GM12878 (cell line): ENCODE measurements at regions not wholly inside any gene's neighbourhood (a gene's known extent, or its start where the extent isn't known, plus 50 kb on each side); places are given as distances from the start of the nearest gene placed in this dataset.

Source experiments
- POLR2AphosphoS5 ChIP-seq: IDR thresholded peaks from 2 replicates; pipeline ENCODE4 v1.6.1; 2011; ENCODE audit warnings: mild to moderate bottlenecking, low read length, inconsistent platforms
- RAD21 ChIP-seq: IDR thresholded peaks from 2 replicates; pipeline ENCODE4 v1.6.1; 2011; ENCODE audit warnings: mild to moderate bottlenecking, low read depth, low read length, moderate library complexity; ENCODE audit not compliant: insufficient read depth
- SIN3A ChIP-seq: IDR thresholded peaks from 2 replicates; pipeline ENCODE4 v1.6.1; 2012; ENCODE audit warnings: low read depth, low read length, improper control_type of control experiment
- SMC3 ChIP-seq: IDR thresholded peaks from 2 replicates; pipeline ENCODE4 v1.6.1; 2011; ENCODE audit warnings: low read length, improper control_type of control experiment, borderline replicate concordance
- YBX1 ChIP-seq: fragments of 450-650 bp; IDR thresholded peaks from 2 replicates; pipeline ENCODE4 v1.6.1; 2016; ENCODE audit warnings: antibody characterized with exemption
- ZSCAN29 ChIP-seq: fragments of 450-650 bp; IDR thresholded peaks from 2 replicates; pipeline ENCODE4 v1.6.1; 2017; ENCODE audit warnings: mild to moderate bottlenecking, moderate library complexity
- TF ChIP-seq, protein P1 (sequence below), 3 experiments: IDR thresholded peaks in 2 of 3; conservative IDR thresholded peaks in 1 of 3; 2 replicates each; pipeline ENCODE4 v1.5.1; 2011; ENCODE audit warnings: low read depth in 3 of 3, low read length in 3 of 3, mild to moderate bottlenecking in 3 of 3, control low read depth in 2 of 3, moderate library complexity in 2 of 3, inconsistent platforms in 1 of 3, mixed read lengths in 1 of 3; ENCODE audit not compliant: control insufficient read depth in 2 of 3, insufficient read depth in 1 of 3; ENCODE audit errors: extremely low read depth in 1 of 3
- TF ChIP-seq, protein P2 (sequence below): fragments of 450-650 bp; IDR thresholded peaks from 2 replicates; pipeline ENCODE4 v1.6.1; 2018; ENCODE audit warnings: mild to moderate bottlenecking, low read depth, moderate library complexity; ENCODE audit not compliant: partially characterized antibody

DNA sequence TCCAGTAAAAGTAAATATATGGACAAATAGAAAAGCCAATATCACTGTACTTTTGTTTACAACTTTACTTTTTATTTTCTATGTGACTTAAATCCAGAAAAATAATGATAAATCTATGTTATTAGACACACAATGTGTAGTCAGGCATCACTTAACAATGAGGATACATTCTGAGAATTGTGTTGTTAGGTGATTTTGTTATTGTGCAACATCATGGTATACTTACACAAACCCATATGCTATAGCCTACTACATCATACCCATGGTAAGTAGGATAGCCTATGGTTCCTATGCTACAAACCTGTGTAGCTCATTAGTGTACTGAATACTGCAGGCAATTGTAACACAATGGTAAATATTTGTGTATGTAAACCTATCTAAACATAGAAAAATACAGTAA is 781.7 kb upstream of the GHITM start:
- TF ChIP-seq RAD21, result no peak
- TF ChIP-seq, protein P1, sequence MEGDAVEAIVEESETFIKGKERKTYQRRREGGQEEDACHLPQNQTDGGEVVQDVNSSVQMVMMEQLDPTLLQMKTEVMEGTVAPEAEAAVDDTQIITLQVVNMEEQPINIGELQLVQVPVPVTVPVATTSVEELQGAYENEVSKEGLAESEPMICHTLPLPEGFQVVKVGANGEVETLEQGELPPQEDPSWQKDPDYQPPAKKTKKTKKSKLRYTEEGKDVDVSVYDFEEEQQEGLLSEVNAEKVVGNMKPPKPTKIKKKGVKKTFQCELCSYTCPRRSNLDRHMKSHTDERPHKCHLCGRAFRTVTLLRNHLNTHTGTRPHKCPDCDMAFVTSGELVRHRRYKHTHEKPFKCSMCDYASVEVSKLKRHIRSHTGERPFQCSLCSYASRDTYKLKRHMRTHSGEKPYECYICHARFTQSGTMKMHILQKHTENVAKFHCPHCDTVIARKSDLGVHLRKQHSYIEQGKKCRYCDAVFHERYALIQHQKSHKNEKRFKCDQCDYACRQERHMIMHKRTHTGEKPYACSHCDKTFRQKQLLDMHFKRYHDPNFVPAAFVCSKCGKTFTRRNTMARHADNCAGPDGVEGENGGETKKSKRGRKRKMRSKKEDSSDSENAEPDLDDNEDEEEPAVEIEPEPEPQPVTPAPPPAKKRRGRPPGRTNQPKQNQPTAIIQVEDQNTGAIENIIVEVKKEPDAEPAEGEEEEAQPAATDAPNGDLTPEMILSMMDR (IDR thresholded peaks at IDR 0.05 in 2 of 3, conservative IDR thresholded peaks at IDR 0.05 in 1 of 3; ENCODE audit: control insufficient read depth in 2 of 3, extremely low read depth in 1 of 3, insufficient read depth in 1 of 3, low read depth in 3 of 3, low read length in 3 of 3), result no peak
- TF ChIP-seq ZSCAN29, result no peak
- no peak for TF ChIP-seq SMC3
- TF ChIP-seq POLR2AphosphoS5, result no peak
- TF ChIP-seq, protein P2, sequence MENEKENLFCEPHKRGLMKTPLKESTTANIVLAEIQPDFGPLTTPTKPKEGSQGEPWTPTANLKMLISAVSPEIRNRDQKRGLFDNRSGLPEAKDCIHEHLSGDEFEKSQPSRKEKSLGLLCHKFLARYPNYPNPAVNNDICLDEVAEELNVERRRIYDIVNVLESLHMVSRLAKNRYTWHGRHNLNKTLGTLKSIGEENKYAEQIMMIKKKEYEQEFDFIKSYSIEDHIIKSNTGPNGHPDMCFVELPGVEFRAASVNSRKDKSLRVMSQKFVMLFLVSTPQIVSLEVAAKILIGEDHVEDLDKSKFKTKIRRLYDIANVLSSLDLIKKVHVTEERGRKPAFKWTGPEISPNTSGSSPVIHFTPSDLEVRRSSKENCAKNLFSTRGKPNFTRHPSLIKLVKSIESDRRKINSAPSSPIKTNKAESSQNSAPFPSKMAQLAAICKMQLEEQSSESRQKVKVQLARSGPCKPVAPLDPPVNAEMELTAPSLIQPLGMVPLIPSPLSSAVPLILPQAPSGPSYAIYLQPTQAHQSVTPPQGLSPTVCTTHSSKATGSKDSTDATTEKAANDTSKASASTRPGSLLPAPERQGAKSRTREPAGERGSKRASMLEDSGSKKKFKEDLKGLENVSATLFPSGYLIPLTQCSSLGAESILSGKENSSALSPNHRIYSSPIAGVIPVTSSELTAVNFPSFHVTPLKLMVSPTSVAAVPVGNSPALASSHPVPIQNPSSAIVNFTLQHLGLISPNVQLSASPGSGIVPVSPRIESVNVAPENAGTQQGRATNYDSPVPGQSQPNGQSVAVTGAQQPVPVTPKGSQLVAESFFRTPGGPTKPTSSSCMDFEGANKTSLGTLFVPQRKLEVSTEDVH, result no peak
- TF ChIP-seq SIN3A, result no peak
- TF ChIP-seq YBX1, result no peak
